ENCODE measurements at regions not wholly inside any gene's neighbourhood (a gene's known extent, or its start where the extent isn't known, plus 50 kb on each side); places are given as distances from the start of the nearest gene placed in this dataset.

DNA sequence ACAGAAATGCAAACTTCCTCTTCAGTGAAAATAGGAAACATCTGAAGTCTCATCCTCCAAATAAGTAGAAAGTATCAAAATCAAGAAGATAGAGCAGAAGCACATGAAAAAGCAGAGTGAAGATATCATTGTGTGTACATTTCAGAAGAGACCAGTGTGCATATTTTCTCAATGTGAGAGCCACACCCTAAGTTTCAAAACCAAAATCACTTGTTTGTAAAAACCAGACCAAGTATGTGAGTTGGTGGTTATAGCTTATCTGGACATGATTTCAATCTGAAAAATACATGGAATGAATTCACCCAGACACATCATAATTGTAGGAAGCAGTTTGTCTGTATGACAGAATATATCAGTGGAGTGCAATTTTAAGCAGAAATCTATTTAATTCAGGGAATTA, 536.0 kb downstream of the JRKL start:
- intact Hi-C loops (cut with micrococcal nuclease) (no loop called here), dilution Hi-C loops (cut with MboI; ENCODE audit: extremely low pct_ligation_motif_present, low sequenced_read_pairs) (no loop called here)
- POLR2A ChIA-PET: no interaction called here
- Histone ChIP-seq H3K27me3 (ENCODE audit: control insufficient read depth in 2 of 2, insufficient read depth in 2 of 2, low read length in 2 of 2) (no peaks in the 10 kb centered on the region), H3K36me3 (ENCODE audit: control insufficient read depth in 2 of 2, extremely low read depth in 1 of 2, insufficient read depth in 2 of 2, low read length in 2 of 2) (no peaks in the 10 kb centered on the region), H3K4me2 (ENCODE audit: insufficient read depth, low read length) (no peak overlapping the region), H3K79me2 (ENCODE audit: control insufficient read depth, insufficient read depth, low read length) (no peaks in the 10 kb centered on the region), H3K9me3 (replicated peaks; ENCODE audit: control insufficient read depth, insufficient read depth, low read length) (no peaks in the 10 kb centered on the region), H3K4me3 (replicated peaks in 1 of 3; ENCODE audit: insufficient read depth in 1 of 3, low read depth in 1 of 3, low read length in 3 of 3) (no peak overlapping the region), H4K20me1 (replicated peaks; ENCODE audit: control insufficient read depth, extremely low read depth, insufficient read depth, low read length) (no peaks in the 10 kb centered on the region), H3K9me1 (replicated peaks; ENCODE audit: control insufficient read depth, extremely low read depth, insufficient read depth, low read length) (no peaks in the 10 kb centered on the region), H3K4me1 (ENCODE audit: control insufficient read depth, extremely low read depth, insufficient read depth, low read length) (no peaks in the 10 kb centered on the region), H3K27ac (ENCODE audit: insufficient read depth, low read depth, low read length) (no peak overlapping the region), H3K9ac (replicated peaks; ENCODE audit: extremely low read depth, insufficient read depth, low read length) (no peak overlapping the region), H2AFZ (ENCODE audit: low read depth, low read length) (no peak overlapping the region)
- TF ChIP-seq FOS (IDR thresholded peaks at IDR 0.05; ENCODE audit: borderline replicate concordance, insufficient read depth, low read length): no peak
- TF ChIP-seq MYC (IDR thresholded peaks at IDR 0.05; ENCODE audit: low read depth, low read length): no peak
- TF ChIP-seq GATA2 (IDR thresholded peaks at IDR 0.05; ENCODE audit: insufficient read depth, insufficient read length, low read depth, low read length): no peak
- TF ChIP-seq POLR2AphosphoS5 (IDR thresholded peaks at IDR 0.05; ENCODE audit: insufficient read depth, low read depth, low read length): no peak
- TF ChIP-seq, protein P1, sequence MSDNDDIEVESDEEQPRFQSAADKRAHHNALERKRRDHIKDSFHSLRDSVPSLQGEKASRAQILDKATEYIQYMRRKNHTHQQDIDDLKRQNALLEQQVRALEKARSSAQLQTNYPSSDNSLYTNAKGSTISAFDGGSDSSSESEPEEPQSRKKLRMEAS (IDR thresholded peaks at IDR 0.05; ENCODE audit: insufficient read depth, insufficient read length): no peak
- TF ChIP-seq POLR2A (IDR thresholded peaks at IDR 0.05; ENCODE audit: low read depth, low read length): no peak
- CTCF ChIA-PET: no interaction called here
- BruUV-seq (replicated peaks): no TSS peak
- DNase-seq (ENCODE audit: low read depth, low spot score): no peak
- no peak for FAIRE-seq

DNA sequence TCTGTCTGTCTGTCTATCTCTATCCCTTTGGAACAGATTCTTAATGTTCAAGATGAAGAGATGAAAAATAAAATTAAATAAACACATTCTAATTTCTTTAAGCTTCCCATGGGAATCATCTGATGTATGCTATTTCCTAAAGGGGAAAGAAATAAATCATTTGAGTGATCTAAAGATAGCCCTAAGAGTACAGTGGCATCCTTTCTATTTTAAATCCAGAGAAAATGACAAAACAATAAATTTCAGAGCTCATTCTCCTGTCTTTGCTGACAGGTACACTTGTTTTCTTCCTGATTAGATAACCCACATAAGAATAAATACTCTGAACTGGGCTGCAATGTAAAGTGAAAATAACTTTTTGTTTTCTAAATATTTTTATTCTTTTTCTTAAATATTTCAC, 550.4 kb downstream of the JRKL start:
- Histone ChIP-seq H2AFZ (ENCODE audit: low read depth, low read length) (no peak overlapping the region), H3K9me1 (replicated peaks; ENCODE audit: control insufficient read depth, extremely low read depth, insufficient read depth, low read length) (no peaks in the 10 kb centered on the region), H3K4me2 (ENCODE audit: insufficient read depth, low read length) (no peak overlapping the region), H3K4me3 (replicated peaks in 1 of 3; ENCODE audit: insufficient read depth in 1 of 3, low read depth in 1 of 3, low read length in 3 of 3) (no peak overlapping the region), H3K27ac (ENCODE audit: insufficient read depth, low read depth, low read length) (no peak overlapping the region), H3K36me3 (ENCODE audit: control insufficient read depth in 2 of 2, extremely low read depth in 1 of 2, insufficient read depth in 2 of 2, low read length in 2 of 2) (no peaks in the 10 kb centered on the region), H3K79me2 (ENCODE audit: control insufficient read depth, insufficient read depth, low read length) (no peaks in the 10 kb centered on the region), H3K27me3 (ENCODE audit: control insufficient read depth in 2 of 2, insufficient read depth in 2 of 2, low read length in 2 of 2) (no peaks in the 10 kb centered on the region), H3K9ac (replicated peaks; ENCODE audit: extremely low read depth, insufficient read depth, low read length) (no peak overlapping the region), H3K9me3 (replicated peaks; ENCODE audit: control insufficient read depth, insufficient read depth, low read length) (no peaks in the 10 kb centered on the region), H4K20me1 (replicated peaks; ENCODE audit: control insufficient read depth, extremely low read depth, insufficient read depth, low read length) (no peaks in the 10 kb centered on the region), H3K4me1 (ENCODE audit: control insufficient read depth, extremely low read depth, insufficient read depth, low read length) (no peaks in the 10 kb centered on the region)
- FAIRE-seq (no peak), DNase-seq (ENCODE audit: low read depth, low spot score) (no peak)
- ChIA-PET CTCF (no interaction called here), POLR2A (no interaction called here)
- intact Hi-C loops (cut with micrococcal nuclease): no loop called here
- dilution Hi-C loops (cut with MboI; ENCODE audit: extremely low pct_ligation_motif_present, low sequenced_read_pairs): no loop called here
- TF ChIP-seq FOS (IDR thresholded peaks at IDR 0.05; ENCODE audit: borderline replicate concordance, insufficient read depth, low read length) (no peak), EZH2 (IDR thresholded peaks at IDR 0.05; ENCODE audit: borderline replicate concordance, low read depth, low read length, severe bottlenecking) (no peak), JUN (IDR thresholded peaks at IDR 0.05; ENCODE audit: borderline replicate concordance, insufficient read depth, insufficient read length, low read depth) (no peak), GATA2 (IDR thresholded peaks at IDR 0.05; ENCODE audit: insufficient read depth, insufficient read length, low read depth, low read length) (no peak), POLR2AphosphoS5 (IDR thresholded peaks at IDR 0.05; ENCODE audit: insufficient read depth, low read depth, low read length) (no peak), MYC (IDR thresholded peaks at IDR 0.05; ENCODE audit: low read depth, low read length) (no peak), POLR2A (IDR thresholded peaks at IDR 0.05; ENCODE audit: low read depth, low read length) (no peak)
- TF ChIP-seq, protein P2, sequence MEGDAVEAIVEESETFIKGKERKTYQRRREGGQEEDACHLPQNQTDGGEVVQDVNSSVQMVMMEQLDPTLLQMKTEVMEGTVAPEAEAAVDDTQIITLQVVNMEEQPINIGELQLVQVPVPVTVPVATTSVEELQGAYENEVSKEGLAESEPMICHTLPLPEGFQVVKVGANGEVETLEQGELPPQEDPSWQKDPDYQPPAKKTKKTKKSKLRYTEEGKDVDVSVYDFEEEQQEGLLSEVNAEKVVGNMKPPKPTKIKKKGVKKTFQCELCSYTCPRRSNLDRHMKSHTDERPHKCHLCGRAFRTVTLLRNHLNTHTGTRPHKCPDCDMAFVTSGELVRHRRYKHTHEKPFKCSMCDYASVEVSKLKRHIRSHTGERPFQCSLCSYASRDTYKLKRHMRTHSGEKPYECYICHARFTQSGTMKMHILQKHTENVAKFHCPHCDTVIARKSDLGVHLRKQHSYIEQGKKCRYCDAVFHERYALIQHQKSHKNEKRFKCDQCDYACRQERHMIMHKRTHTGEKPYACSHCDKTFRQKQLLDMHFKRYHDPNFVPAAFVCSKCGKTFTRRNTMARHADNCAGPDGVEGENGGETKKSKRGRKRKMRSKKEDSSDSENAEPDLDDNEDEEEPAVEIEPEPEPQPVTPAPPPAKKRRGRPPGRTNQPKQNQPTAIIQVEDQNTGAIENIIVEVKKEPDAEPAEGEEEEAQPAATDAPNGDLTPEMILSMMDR (IDR thresholded peaks at IDR 0.05; ENCODE audit: extremely low read depth in 1 of 2, insufficient read depth in 1 of 2, low read depth in 1 of 2, low read length in 2 of 2): no peak
- TF ChIP-seq, protein P1 (IDR thresholded peaks at IDR 0.05; ENCODE audit: insufficient read depth, insufficient read length): no peak
- no TSS peak for BruUV-seq (replicated peaks)

Measured in endothelial cell of umbilical vein (primary cell).